Endodermal cell (in vitro differentiated cells): ENCODE measurements at regions not wholly inside any gene's neighbourhood (a gene's known extent, or its start where the extent isn't known, plus 50 kb on each side); places are given as distances from the start of the nearest gene placed in this dataset.

Experiments
- DNase-seq: peaks from one replicate; pipeline ENCODE4 v3.0.0-alpha.2; 2017
- H3K27ac ChIP-seq: 2 replicates; pipeline ENCODE4 v1.5.1; 2013; ENCODE audit warnings: mild to moderate bottlenecking, low read depth, low read length, moderate library complexity
- H3K27me3 ChIP-seq: 2 replicates; pipeline ENCODE4 v1.6.1; 2013; ENCODE audit warnings: mild to moderate bottlenecking, low read length, moderate library complexity; ENCODE audit not compliant: insufficient read depth, control insufficient read depth, poor library complexity, severe bottlenecking
- H3K36me3 ChIP-seq: 2 replicates; pipeline ENCODE4 v1.7.0; 2013; ENCODE audit warnings: mild to moderate bottlenecking, low read length, moderate library complexity; ENCODE audit not compliant: control insufficient read depth, insufficient read depth
- H3K4me1 ChIP-seq: one replicate; pipeline ENCODE4 v1.7.0; 2013; ENCODE audit warnings: low read length; ENCODE audit not compliant: control insufficient read depth, insufficient read depth
- H3K4me3 ChIP-seq: 2 replicates; pipeline ENCODE4 v1.5.1; 2013; ENCODE audit warnings: mild to moderate bottlenecking, low read length, moderate library complexity
- H3K9ac ChIP-seq: 2 replicates; pipeline ENCODE4 v1.6.1; 2013; ENCODE audit warnings: mild to moderate bottlenecking, low read length, moderate library complexity; ENCODE audit not compliant: poor library complexity, severe bottlenecking; ENCODE audit errors: extremely low read depth
- H3K9me3 ChIP-seq: 2 replicates; pipeline ENCODE4 v1.6.1; 2013; ENCODE audit warnings: mild to moderate bottlenecking, low read length, moderate library complexity; ENCODE audit not compliant: control insufficient read depth
- H3K27ac Mint-ChIP-seq: 2 replicates; pipeline ENCODE4 v1.8.0; 2020; ENCODE audit warnings: mixed read lengths
- H3K27me3 Mint-ChIP-seq: 2 replicates; pipeline ENCODE4 v1.8.0; 2021; ENCODE audit warnings: mild to moderate bottlenecking, mixed read lengths; ENCODE audit not compliant: insufficient read depth
- H3K36me3 Mint-ChIP-seq: 2 replicates; pipeline ENCODE4 v1.8.0; 2020; ENCODE audit warnings: low read depth, mixed read lengths
- H3K4me1 Mint-ChIP-seq: 2 replicates; pipeline ENCODE4 v1.8.0; 2020; ENCODE audit warnings: mixed read lengths
- H3K4me3 Mint-ChIP-seq: 2 replicates; pipeline ENCODE4 v1.8.0; 2020; ENCODE audit warnings: mild to moderate bottlenecking, moderate library complexity, mixed read lengths
- H3K9me3 Mint-ChIP-seq: 2 replicates; pipeline ENCODE4 v1.8.0; 2020; ENCODE audit warnings: mild to moderate bottlenecking, mixed read lengths
- WGBS, 2 experiments: methylation state at CpG; one replicate each; pipeline versions ENCODE4 v1.1.5 to v1.1.7; 2013; ENCODE audit warnings: missing lambda C conversion rate in 2 of 2, mixed read lengths in 1 of 2; ENCODE audit not compliant: insufficient coverage in 1 of 2, insufficient read length in 1 of 2; 5-methylcytosine and 5-hydroxymethylcytosine counted together
- TF ChIP-seq, protein P1 (sequence below): fragments of 200-600 bp; sonication (generic); conservative IDR thresholded peaks from 2 replicates; pipeline ENCODE4 v1.5.0; 2021; ENCODE audit warnings: antibody characterized with exemption, mild to moderate bottlenecking

DNA sequence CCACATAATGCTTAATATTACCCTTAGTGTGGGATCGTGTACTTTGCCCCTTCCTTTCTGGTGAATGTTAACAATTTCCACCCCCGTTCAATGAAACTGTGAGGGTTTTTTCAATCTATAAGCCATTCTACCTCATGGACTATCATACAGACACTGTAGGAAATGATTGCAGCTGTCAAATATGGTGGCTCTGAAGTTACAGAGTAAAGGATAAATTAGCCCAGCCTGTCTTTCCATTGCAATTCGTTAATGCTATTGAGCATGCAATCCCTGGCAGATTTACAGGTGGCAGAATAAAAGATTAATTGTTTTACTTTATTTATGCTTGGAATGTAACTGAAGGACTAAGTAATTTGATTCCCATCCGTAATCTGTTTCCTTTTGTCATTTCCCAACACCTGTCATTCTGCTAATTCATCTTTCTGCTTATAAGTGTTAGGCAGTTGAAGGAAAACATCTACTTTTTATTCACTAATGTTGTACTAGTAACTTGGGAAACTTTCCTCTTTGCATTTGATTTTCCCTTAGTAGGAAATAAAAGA, 1211.6 kb upstream of the LRRN3 start:
- no peak for DNase-seq
- peaks cover under 1% of the 10 kb centered on the region for H3K4me1 ChIP-seq
- WGBS, 2 experiments, result 89 to 94% methylated on average over 2 to 4 of the region's 4 CpGs
- no peak overlapping the region for H3K4me3 Mint-ChIP-seq
- TF ChIP-seq, protein P1, sequence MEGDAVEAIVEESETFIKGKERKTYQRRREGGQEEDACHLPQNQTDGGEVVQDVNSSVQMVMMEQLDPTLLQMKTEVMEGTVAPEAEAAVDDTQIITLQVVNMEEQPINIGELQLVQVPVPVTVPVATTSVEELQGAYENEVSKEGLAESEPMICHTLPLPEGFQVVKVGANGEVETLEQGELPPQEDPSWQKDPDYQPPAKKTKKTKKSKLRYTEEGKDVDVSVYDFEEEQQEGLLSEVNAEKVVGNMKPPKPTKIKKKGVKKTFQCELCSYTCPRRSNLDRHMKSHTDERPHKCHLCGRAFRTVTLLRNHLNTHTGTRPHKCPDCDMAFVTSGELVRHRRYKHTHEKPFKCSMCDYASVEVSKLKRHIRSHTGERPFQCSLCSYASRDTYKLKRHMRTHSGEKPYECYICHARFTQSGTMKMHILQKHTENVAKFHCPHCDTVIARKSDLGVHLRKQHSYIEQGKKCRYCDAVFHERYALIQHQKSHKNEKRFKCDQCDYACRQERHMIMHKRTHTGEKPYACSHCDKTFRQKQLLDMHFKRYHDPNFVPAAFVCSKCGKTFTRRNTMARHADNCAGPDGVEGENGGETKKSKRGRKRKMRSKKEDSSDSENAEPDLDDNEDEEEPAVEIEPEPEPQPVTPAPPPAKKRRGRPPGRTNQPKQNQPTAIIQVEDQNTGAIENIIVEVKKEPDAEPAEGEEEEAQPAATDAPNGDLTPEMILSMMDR, result no peak
- H3K36me3 ChIP-seq, result no peaks in the 10 kb centered on the region
- H3K27ac ChIP-seq, result no peak overlapping the region
- H3K4me1 Mint-ChIP-seq, result peaks cover 2% of the 10 kb centered on the region
- H3K27ac Mint-ChIP-seq, result no peak overlapping the region
- no peaks in the 10 kb centered on the region for H3K9me3 Mint-ChIP-seq
- H3K36me3 Mint-ChIP-seq, result no peaks in the 10 kb centered on the region
- H3K9me3 ChIP-seq, result no peaks in the 10 kb centered on the region
- H3K27me3 Mint-ChIP-seq, result no peaks in the 10 kb centered on the region
- no peak overlapping the region for H3K9ac ChIP-seq
- H3K4me3 ChIP-seq, result no peak overlapping the region
- no peaks in the 10 kb centered on the region for H3K27me3 ChIP-seq

DNA sequence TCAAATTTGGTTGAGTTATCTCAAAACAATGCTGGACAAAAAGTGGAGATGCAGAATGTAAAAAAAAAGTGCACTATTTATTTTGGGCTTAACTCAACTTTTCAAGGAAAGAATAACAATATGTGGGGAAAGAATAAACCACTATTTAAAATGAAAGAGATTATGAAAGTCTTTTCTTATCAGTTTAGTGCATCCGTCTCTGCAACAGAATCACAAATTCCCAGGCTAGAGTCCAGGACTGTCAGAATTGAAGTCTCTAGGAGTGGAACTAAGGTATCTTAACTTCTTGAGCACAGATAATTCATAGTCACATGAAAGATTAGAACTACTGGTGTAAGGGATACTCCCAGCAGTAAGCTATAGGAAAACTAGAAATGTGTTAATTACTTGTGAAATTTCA, 1200.3 kb upstream of the LRRN3 start:
- Histone ChIP-seq H3K4me1 (no peaks in the 10 kb centered on the region), H3K27me3 (no peaks in the 10 kb centered on the region), H3K4me3 (no peak overlapping the region), H3K36me3 (no peaks in the 10 kb centered on the region), H3K9ac (no peak overlapping the region), H3K27ac (no peak overlapping the region), H3K9me3 (no peaks in the 10 kb centered on the region)
- TF ChIP-seq, protein P1, result no peak
- H3K27me3 Mint-ChIP-seq, result no peaks in the 10 kb centered on the region
- peaks cover 8% of the 10 kb centered on the region for H3K9me3 Mint-ChIP-seq
- H3K4me1 Mint-ChIP-seq, result no peaks in the 10 kb centered on the region
- H3K27ac Mint-ChIP-seq, result no peak overlapping the region
- H3K4me3 Mint-ChIP-seq, result no peak overlapping the region
- no peak for DNase-seq
- 94 to 100% methylated on average over 1 of the region's 1 CpG for WGBS, 2 experiments
- H3K36me3 Mint-ChIP-seq, result peaks cover 1% of the 10 kb centered on the region

DNA sequence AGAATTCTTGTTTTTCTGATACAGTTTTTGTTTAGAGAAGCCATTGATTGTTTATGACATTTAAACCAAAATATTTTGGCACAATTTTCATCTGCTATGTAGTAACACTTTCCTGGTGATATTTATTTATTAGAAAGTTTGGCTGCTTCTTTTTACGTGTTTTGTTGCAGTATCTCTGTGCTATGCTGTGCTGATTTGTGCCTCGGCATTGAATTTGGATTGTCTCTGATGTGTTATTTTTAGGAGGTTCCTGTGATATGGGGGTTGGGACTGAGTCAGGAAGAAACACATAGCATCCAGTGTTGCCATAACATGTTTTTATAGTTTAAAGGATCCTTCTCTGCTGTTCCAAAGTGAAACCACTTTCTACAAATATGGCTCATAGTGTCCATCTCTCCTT, 1197.7 kb upstream of the LRRN3 start:
- TF ChIP-seq, protein P1, result no peak
- no peak for DNase-seq
- Histone ChIP-seq H3K9me3 (no peaks in the 10 kb centered on the region), H3K27ac (no peak overlapping the region), H3K9ac (no peak overlapping the region), H3K36me3 (no peaks in the 10 kb centered on the region), H3K27me3 (no peaks in the 10 kb centered on the region), H3K4me1 (no peaks in the 10 kb centered on the region), H3K4me3 (no peak overlapping the region)
- Mint-ChIP-seq H3K27ac (no peak overlapping the region), H3K36me3 (peaks cover 1% of the 10 kb centered on the region), H3K27me3 (no peaks in the 10 kb centered on the region), H3K9me3 (peaks cover 8% of the 10 kb centered on the region), H3K4me1 (no peaks in the 10 kb centered on the region), H3K4me3 (no peak overlapping the region)
- 91 to 100% methylated on average over 1 to 2 of the region's 2 CpGs for WGBS, 2 experiments
